ENCODE measurements at regions not wholly inside any gene's neighbourhood (a gene's known extent, or its start where the extent isn't known, plus 50 kb on each side); places are given as distances from the start of the nearest gene placed in this dataset.

GRCh38 chrX:115378471-115378870, 89.0 kb downstream of the LUZP4 start:
- Histone ChIP-seq H3K27ac (ENCODE audit: control insufficient read depth, insufficient read depth) (no peak overlapping the region), H2AFZ (ENCODE audit: control insufficient read depth, low read depth, low read length) (no peak overlapping the region), H3K9ac (ENCODE audit: control insufficient read depth, insufficient read depth, low read length) (no peak overlapping the region), H4K20me1 (ENCODE audit: control insufficient read depth, insufficient read depth) (no peaks in the 10 kb centered on the region), H3K4me2 (ENCODE audit: control insufficient read depth, insufficient read depth) (no peak overlapping the region), H3K4me1 (ENCODE audit: control insufficient read depth, insufficient read depth, low read length) (no peaks in the 10 kb centered on the region), H3K9me3 (replicated peaks; ENCODE audit: control insufficient read depth, insufficient read depth, low read length) (no peaks in the 10 kb centered on the region), H3K36me3 (ENCODE audit: control insufficient read depth in 2 of 2, insufficient read depth in 2 of 2, low read length in 1 of 2) (no peaks in the 10 kb centered on the region), H3K4me3 (no peak overlapping the region), H3K79me2 (ENCODE audit: control insufficient read depth, insufficient read depth, low read length) (no peaks in the 10 kb centered on the region), H3K27me3 (replicated peaks in 1 of 2; ENCODE audit: control insufficient read depth in 2 of 2, insufficient read depth in 2 of 2, low read length in 1 of 2) (no peaks in the 10 kb centered on the region)
- BruUV-seq (replicated peaks), result no TSS peak
- POLR2A ChIA-PET, result no interaction called here
- RAD21 ChIA-PET (ENCODE audit: unreplicated experiment), result no interaction called here
- SMC1A ChIA-PET (ENCODE audit: uncharacterized antibody, unreplicated experiment), result no interaction called here
- intact Hi-C loops (cut with micrococcal nuclease; ENCODE audit: unreplicated experiment) (no loop called here), in situ Hi-C loops (cut with MboI) (no loop called here)
- no peak for FAIRE-seq
- whole genome bisulfite sequencing (ENCODE audit: insufficient coverage, insufficient replicate concordance, low lambda C conversion rate, missing lambda C conversion rate), result 0% methylated on average over 1 of the region's 1 CpG
- ATAC-seq, result no peak
- CTCF ChIA-PET, result no interaction called here
- no peak for DNase-seq (ENCODE audit: low read depth, low spot score)
- TF ChIP-seq ZNF207 (IDR thresholded peaks at IDR 0.05; ENCODE audit: borderline replicate concordance) (no peak), CEBPZ (IDR thresholded peaks at IDR 0.05; ENCODE audit: low read depth, low read length) (no peak), RAD21 (IDR thresholded peaks at IDR 0.05; ENCODE audit: insufficient read depth, low read depth, low read length) (no peak), FOXM1 (IDR thresholded peaks at IDR 0.05; ENCODE audit: low read depth, low read length) (no peak), YY1 (IDR thresholded peaks at IDR 0.05; ENCODE audit: low read depth, low read length) (no peak), E4F1 (IDR thresholded peaks at IDR 0.05; ENCODE audit: borderline replicate concordance, partially characterized antibody) (no peak), SKIL (IDR thresholded peaks at IDR 0.05; ENCODE audit: low read depth, poor library complexity, severe bottlenecking) (no peak), IRF5 (IDR thresholded peaks at IDR 0.05; ENCODE audit: borderline replicate concordance) (no peak), CHD2 (IDR thresholded peaks at IDR 0.05; ENCODE audit: borderline replicate concordance, low read depth, low read length) (no peak), MEF2B (IDR thresholded peaks at IDR 0.05; ENCODE audit: partially characterized antibody, poor library complexity, severe bottlenecking) (no peak)
